ENCODE measurements at regions not wholly inside any gene's neighbourhood (a gene's known extent, or its start where the extent isn't known, plus 50 kb on each side); places are given as distances from the start of the nearest gene placed in this dataset.

- TF ChIP-seq POLR2AphosphoS5 (IDR thresholded peaks at IDR 0.05; ENCODE audit: borderline replicate concordance, low read depth, low read length) (no peak), EZH2 (IDR thresholded peaks at IDR 0.05) (no peak), FOXP2 (optimal IDR thresholded peaks at IDR 0.05; ENCODE audit: control extremely low read depth, extremely low read length, insufficient read depth) (no peak)
Observed at GRCh38 chr10:111646021-111646420, 537.5 kb downstream of the GPAM start.
